Testis (tissue), 2 donors: ENCODE measurements at regions not wholly inside any gene's neighbourhood (a gene's known extent, or its start where the extent isn't known, plus 50 kb on each side); places are given as distances from the start of the nearest gene placed in this dataset.
A peak's percentile ranks its signal among the peaks of the same experiment; 100 is the strongest.

Source experiments
- DNase-seq: peaks from one replicate; pipeline ENCODE4 v3.0.0-alpha.2; 2019
- H3K27ac ChIP-seq, 2 donors: fragments of 200-600 bp; sonication (generic); one replicate each; pipeline ENCODE4 v1.5.1; 2019
- H3K27me3 ChIP-seq: fragments of 200-600 bp; sonication (generic); one replicate; pipeline ENCODE4 v1.5.1; 2019
- H3K36me3 ChIP-seq: fragments of 200-600 bp; sonication (generic); one replicate; pipeline ENCODE4 v1.5.1; 2017; ENCODE audit warnings: low read depth; ENCODE audit errors: missing control alignments
- H3K4me1 ChIP-seq: fragments of 200-600 bp; sonication (generic); one replicate; pipeline ENCODE4 v1.5.1; 2019
- H3K4me3 ChIP-seq, 2 donors: fragments of 200-600 bp; sonication (generic); one replicate each; pipeline ENCODE4 v1.5.1; 2017 to 2019
- H3K9me3 ChIP-seq: fragments of 200-600 bp; sonication (generic); one replicate; pipeline ENCODE4 v1.5.1; 2017
- POLR2A ChIP-seq: fragments of 450-650 bp; IDR thresholded peaks from one replicate; pipeline ENCODE4 v1.6.1; 2017; ENCODE audit warnings: antibody characterized with exemption, mild to moderate bottlenecking, moderate library complexity
- WGBS, 2 donors: methylation state at CpG; one replicate each; pipeline ENCODE4 v1.1.5; 2018; 5-methylcytosine and 5-hydroxymethylcytosine counted together
- intact Hi-C: fragments of 100-400 bp; cut with DNase I; formaldehyde crosslinking; loops from one replicate; pipeline ENCODE4 v1.15.1; 2023; ENCODE audit warnings: low total_unique reads
- TF ChIP-seq, protein P1 (sequence below), 3 experiments: fragments of 450-650 bp in 2 of 3; fragments of 200-600 bp in 1 of 3; sonication (generic) in 1 of 3; IDR thresholded peaks; one replicate each; pipeline ENCODE4 v1.5.1; 2016 to 2019; ENCODE audit warnings: antibody characterized with exemption in 3 of 3, mild to moderate bottlenecking in 2 of 3, moderate library complexity in 1 of 3

DNA sequence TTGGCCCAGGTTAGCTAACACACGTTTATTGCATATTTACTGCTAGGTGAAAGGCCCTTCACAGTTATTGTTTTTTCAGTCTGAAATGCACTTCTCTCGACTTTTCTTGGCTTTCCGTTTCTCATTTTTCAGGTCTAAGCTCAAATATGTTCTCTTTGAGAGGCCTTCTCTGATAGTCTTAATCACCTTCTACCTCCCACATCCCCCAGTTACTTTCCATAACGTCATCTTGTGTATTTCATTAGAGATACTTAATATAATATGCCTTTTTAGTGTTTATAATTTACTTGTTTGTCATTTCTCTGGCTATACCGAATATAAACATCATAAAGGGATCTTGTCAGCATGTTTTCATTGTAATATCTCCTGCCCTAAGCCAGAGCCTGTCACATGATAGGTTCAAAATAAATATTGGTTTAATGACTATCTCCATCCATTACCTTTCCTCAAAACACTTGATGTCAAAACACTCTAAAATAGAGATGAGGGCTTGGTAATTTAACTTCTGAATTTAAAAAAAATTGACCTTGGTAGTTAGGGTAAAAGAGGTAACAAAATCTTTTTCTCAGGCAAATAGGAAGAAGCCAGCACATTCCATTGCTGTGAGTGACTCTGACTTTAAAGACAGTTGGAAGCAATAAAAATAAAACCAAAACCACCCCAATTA, 168.6 kb upstream of the RFC3 start:
- no peak overlapping the region for H3K4me3 ChIP-seq
- no peaks in the 10 kb centered on the region for H3K27me3 ChIP-seq
- DNase-seq, result no peak
- no peaks in the 10 kb centered on the region for H3K9me3 ChIP-seq
- TF ChIP-seq, protein P1, sequence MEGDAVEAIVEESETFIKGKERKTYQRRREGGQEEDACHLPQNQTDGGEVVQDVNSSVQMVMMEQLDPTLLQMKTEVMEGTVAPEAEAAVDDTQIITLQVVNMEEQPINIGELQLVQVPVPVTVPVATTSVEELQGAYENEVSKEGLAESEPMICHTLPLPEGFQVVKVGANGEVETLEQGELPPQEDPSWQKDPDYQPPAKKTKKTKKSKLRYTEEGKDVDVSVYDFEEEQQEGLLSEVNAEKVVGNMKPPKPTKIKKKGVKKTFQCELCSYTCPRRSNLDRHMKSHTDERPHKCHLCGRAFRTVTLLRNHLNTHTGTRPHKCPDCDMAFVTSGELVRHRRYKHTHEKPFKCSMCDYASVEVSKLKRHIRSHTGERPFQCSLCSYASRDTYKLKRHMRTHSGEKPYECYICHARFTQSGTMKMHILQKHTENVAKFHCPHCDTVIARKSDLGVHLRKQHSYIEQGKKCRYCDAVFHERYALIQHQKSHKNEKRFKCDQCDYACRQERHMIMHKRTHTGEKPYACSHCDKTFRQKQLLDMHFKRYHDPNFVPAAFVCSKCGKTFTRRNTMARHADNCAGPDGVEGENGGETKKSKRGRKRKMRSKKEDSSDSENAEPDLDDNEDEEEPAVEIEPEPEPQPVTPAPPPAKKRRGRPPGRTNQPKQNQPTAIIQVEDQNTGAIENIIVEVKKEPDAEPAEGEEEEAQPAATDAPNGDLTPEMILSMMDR (IDR thresholded peaks at IDR 0.05), result no peak
- TF ChIP-seq POLR2A, result no peak
- H3K4me1 ChIP-seq, result peaks cover 19% of the 10 kb centered on the region
- H3K36me3 ChIP-seq, result no peaks in the 10 kb centered on the region
- WGBS, 2 donors, result 37 to 51% methylated on average over 5 of the region's 5 CpGs
- intact Hi-C loops, result loop anchor here (10.0 kb wide), 1 partner anchor 105 kb away; no protein-coding TSS in a partner anchor
- peak overlapping the region in 1 of 2 donors; percentile 26 for H3K27ac ChIP-seq

DNA sequence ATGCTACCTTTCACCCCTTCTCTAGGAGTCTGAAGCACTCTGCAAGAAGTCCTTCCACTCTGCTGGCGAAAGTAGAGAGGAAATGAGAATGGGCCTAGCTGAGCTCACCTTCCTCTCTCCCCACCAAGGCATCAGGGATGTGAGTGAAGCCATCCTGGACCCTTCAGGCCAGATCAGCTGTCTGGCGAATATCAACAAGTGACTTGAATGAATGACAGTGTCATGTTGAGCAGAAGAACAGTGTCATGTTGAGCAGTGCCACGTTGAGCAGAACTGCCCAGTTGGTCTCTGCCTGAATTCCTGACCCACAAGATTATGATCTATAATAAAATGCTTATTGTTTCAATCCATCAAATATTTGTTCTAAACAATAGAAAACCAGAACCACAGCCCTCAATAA, 166.2 kb upstream of the RFC3 start:
- Histone ChIP-seq H3K27ac (no peak overlapping the region), H3K9me3 (no peaks in the 10 kb centered on the region), H3K27me3 (no peaks in the 10 kb centered on the region), H3K4me3 (no peak overlapping the region), H3K36me3 (no peaks in the 10 kb centered on the region), H3K4me1 (peaks cover 5% of the 10 kb centered on the region)
- DNase-seq, result no peak
- intact Hi-C loops, result no loop called here
- TF ChIP-seq, protein P1 (IDR thresholded peaks at IDR 0.05), result no peak
- TF ChIP-seq POLR2A, result no peak
- WGBS, 2 donors, result 91 to 98% methylated on average over 3 of the region's 3 CpGs

DNA sequence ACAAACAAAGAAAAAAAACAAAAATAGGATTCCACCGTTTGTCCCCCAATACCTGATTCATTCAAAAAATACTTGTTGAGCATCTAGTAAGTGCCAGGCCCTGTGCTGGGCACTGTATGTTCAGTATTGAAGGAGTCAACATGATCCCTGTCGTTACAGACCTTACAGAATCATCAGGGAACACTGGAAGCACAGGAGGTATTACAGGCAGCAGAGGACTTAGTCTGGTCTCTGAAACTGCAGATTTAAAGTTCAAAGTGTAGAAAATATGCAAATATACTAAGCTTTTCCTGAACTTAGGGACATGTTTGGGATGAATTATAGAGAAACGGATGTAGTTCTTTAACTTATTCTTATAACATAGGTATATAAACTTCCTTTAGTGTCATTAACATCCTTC, 160.7 kb upstream of the RFC3 start:
- Histone ChIP-seq H3K9me3 (no peaks in the 10 kb centered on the region), H3K27ac (no peak overlapping the region), H3K27me3 (no peaks in the 10 kb centered on the region), H3K4me1 (no peaks in the 10 kb centered on the region), H3K4me3 (no peak overlapping the region), H3K36me3 (no peaks in the 10 kb centered on the region)
- WGBS, 2 donors, result 79 to 90% methylated on average over 3 of the region's 3 CpGs
- TF ChIP-seq POLR2A, result no peak
- TF ChIP-seq, protein P1 (IDR thresholded peaks at IDR 0.05), result no peak
- DNase-seq, result no peak
- intact Hi-C loops, result no loop called here

DNA sequence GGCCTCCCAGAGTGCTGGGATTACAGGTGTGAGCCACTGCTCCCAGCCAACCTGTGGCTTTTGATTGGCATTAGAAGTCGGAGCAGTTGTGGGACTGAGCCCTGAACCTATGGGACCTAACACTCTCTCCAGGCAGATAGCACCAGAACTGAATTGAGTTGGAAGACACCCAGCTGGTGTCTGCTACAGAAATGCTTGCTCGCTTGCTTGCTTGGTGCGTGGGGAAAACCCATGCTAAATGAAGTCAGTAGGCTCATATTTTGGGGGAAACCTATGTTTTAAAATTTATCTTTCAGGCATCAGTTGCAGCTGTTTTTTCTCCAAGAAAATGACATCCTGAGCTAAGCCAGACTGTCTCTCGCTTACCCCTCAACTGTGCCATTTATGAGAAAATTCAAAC, 158.5 kb upstream of the RFC3 start:
- intact Hi-C loops, result no loop called here
- 69 to 73% methylated on average over 4 of the region's 4 CpGs for WGBS, 2 donors
- Histone ChIP-seq H3K27ac (no peak overlapping the region), H3K9me3 (no peaks in the 10 kb centered on the region), H3K36me3 (no peaks in the 10 kb centered on the region), H3K4me1 (no peaks in the 10 kb centered on the region), H3K4me3 (no peak overlapping the region), H3K27me3 (no peaks in the 10 kb centered on the region)
- no peak for TF ChIP-seq POLR2A
- TF ChIP-seq, protein P1 (IDR thresholded peaks at IDR 0.05), result no peak
- DNase-seq, result no peak

DNA sequence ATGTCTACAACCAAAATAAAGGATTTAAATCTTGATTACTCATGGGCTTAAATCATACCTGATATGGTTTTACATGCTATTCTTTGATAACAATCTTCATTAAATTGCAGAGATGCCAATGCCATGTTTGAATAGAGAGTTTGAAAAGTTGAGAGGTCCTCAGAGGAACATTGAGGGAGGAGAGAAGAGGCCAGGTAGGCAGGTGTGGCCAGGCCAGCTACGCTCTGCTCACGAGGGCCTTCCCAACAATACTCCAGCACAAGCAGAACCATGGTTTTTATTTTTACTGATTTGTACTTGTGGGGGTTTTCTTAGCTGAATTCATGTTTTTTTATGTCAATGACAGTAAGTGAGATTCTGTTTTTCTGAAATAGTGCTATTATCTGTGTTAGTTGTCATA, 158.1 kb upstream of the RFC3 start:
- 86 to 98% methylated on average over 2 of the region's 2 CpGs for WGBS, 2 donors
- TF ChIP-seq, protein P1 (IDR thresholded peaks at IDR 0.05), result no peak
- TF ChIP-seq POLR2A, result no peak

More for the DNA sequence above, 158.1 kb upstream of the RFC3 start:
- DNase-seq, result no peak
- H3K27ac ChIP-seq, result no peak overlapping the region
- no peak overlapping the region for H3K4me3 ChIP-seq
- H3K9me3 ChIP-seq, result no peaks in the 10 kb centered on the region
- H3K4me1 ChIP-seq, result no peaks in the 10 kb centered on the region
- no peaks in the 10 kb centered on the region for H3K36me3 ChIP-seq
- no peaks in the 10 kb centered on the region for H3K27me3 ChIP-seq
- intact Hi-C loops, result no loop called here
